Gastrocnemius medialis (tissue), 4 donors: ENCODE measurements at regions not wholly inside any gene's neighbourhood (a gene's known extent, or its start where the extent isn't known, plus 50 kb on each side); places are given as distances from the start of the nearest gene placed in this dataset.

Experiments used
- CTCF ChIP-seq, 5 experiments: fragments of 450-650 bp in 3 of 5; fragments of 200-600 bp in 2 of 5; sonication (generic) in 2 of 5; IDR thresholded peaks in 4 of 5; conservative IDR thresholded peaks in 1 of 5; 1 replicate in 4 of 5; 2 replicates in 1 of 5; pipeline ENCODE4 v1.5.1; 2016 to 2019; ENCODE audit warnings: antibody characterized with exemption in 5 of 5, mild to moderate bottlenecking in 3 of 5, moderate library complexity in 3 of 5
- POLR2A ChIP-seq, 2 donors: fragments of 450-650 bp; IDR thresholded peaks; one replicate each; pipeline ENCODE4 v1.6.1; 2017; ENCODE audit warnings: antibody characterized with exemption in 2 of 2, mild to moderate bottlenecking in 2 of 2, moderate library complexity in 2 of 2

- TF ChIP-seq POLR2A (IDR thresholded peaks at IDR 0.05) = no peak
- peak in 2 of 5 experiments; percentile 29 to 35 for TF ChIP-seq CTCF (IDR thresholded peaks at IDR 0.05 in 4 of 5, conservative IDR thresholded peaks at IDR 0.05 in 1 of 5)
Observed at GRCh38 chr1:177568622-177569021, 397.9 kb downstream of the BRINP2 start.
